CD4-positive, alpha-beta memory T cell (primary cell): ENCODE measurements at regions not wholly inside any gene's neighbourhood (a gene's known extent, or its start where the extent isn't known, plus 50 kb on each side); places are given as distances from the start of the nearest gene placed in this dataset.
A peak's percentile ranks its signal among the peaks of the same experiment; 100 is the strongest.

ENCODE experiments used
- CTCF ChIA-PET: fragments of 350-600 bp; sonication (Branson Sonifier 250); formaldehyde crosslinking; loops from one replicate; lab custom pipeline; 2021; ENCODE audit warnings: inconsistent platforms; ENCODE audit not compliant: partially characterized antibody; lab: Charles Lee
- POLR2A ChIA-PET: fragments of 350-600 bp; sonication (Branson Sonifier 250); formaldehyde crosslinking; loops from one replicate; lab custom pipeline; 2021; ENCODE audit not compliant: partially characterized antibody; lab: Charles Lee
- DNase-seq, 5 donors: peaks; one replicate each; pipeline versions ENCODE4 v3.0.0 to v3.0.0-alpha.2; 2020 to 2022; ENCODE audit warnings: mixed read lengths in 1 of 5
- H3K27ac ChIP-seq: one replicate; pipeline ENCODE4 v1.7.0; 2013; ENCODE audit warnings: low read depth, low read length
- H3K27me3 ChIP-seq: 2 replicates; pipeline ENCODE4 v1.7.0; 2013; ENCODE audit warnings: mild to moderate bottlenecking, low read length, moderate library complexity; ENCODE audit not compliant: insufficient read depth
- H3K36me3 ChIP-seq: 2 replicates; pipeline ENCODE4 v1.7.0; 2013; ENCODE audit warnings: mild to moderate bottlenecking, low read length, moderate library complexity; ENCODE audit not compliant: insufficient read depth
- H3K4me1 ChIP-seq: 2 replicates; pipeline ENCODE4 v1.7.0; 2013; ENCODE audit warnings: mild to moderate bottlenecking, low read length, moderate library complexity; ENCODE audit not compliant: insufficient read depth
- H3K4me3 ChIP-seq, 2 donors: one replicate each; pipeline ENCODE4 v1.7.0; 2013; ENCODE audit warnings: low read length in 2 of 2, mild to moderate bottlenecking in 1 of 2
- H3K9me3 ChIP-seq, 2 donors: one replicate each; pipeline ENCODE4 v1.7.0; 2013; ENCODE audit warnings: low read length in 2 of 2, control low read depth in 1 of 2; ENCODE audit not compliant: control insufficient read depth in 1 of 2
- H3K27ac Mint-ChIP-seq, 7 donors: one replicate each; pipeline ENCODE4 v1.8.0; 2020 to 2021; ENCODE audit warnings: mixed read lengths in 7 of 7, mild to moderate bottlenecking in 6 of 7, inconsistent platforms in 3 of 7, moderate library complexity in 3 of 7
- H3K27me3 Mint-ChIP-seq, 2 donors: one replicate each; pipeline ENCODE4 v1.8.0; 2020 to 2021; ENCODE audit warnings: mixed read lengths in 2 of 2
- H3K36me3 Mint-ChIP-seq, 2 donors: one replicate each; pipeline ENCODE4 v1.8.0; 2020 to 2021; ENCODE audit warnings: mixed read lengths in 2 of 2, inconsistent platforms in 1 of 2, mild to moderate bottlenecking in 1 of 2
- H3K4me1 Mint-ChIP-seq, 4 donors: one replicate each; pipeline ENCODE4 v1.8.0; 2020 to 2021; ENCODE audit warnings: mixed read lengths in 4 of 4, mild to moderate bottlenecking in 1 of 4
- H3K4me3 Mint-ChIP-seq, 8 donors: one replicate each; pipeline ENCODE4 v1.8.0; 2020 to 2021; ENCODE audit warnings: mixed read lengths in 8 of 8, mild to moderate bottlenecking in 7 of 8, moderate library complexity in 6 of 8, inconsistent platforms in 3 of 8
- H3K9me3 Mint-ChIP-seq, 8 donors: one replicate each; pipeline ENCODE4 v1.8.0; 2020 to 2021; ENCODE audit warnings: mixed read lengths in 8 of 8, mild to moderate bottlenecking in 5 of 8, inconsistent platforms in 3 of 8, moderate library complexity in 1 of 8
- intact Hi-C: fragments of 100-400 bp; cut with micrococcal nuclease; formaldehyde crosslinking; loops from one replicate; pipeline ENCODE4 v1.15.1; 2023

DNA sequence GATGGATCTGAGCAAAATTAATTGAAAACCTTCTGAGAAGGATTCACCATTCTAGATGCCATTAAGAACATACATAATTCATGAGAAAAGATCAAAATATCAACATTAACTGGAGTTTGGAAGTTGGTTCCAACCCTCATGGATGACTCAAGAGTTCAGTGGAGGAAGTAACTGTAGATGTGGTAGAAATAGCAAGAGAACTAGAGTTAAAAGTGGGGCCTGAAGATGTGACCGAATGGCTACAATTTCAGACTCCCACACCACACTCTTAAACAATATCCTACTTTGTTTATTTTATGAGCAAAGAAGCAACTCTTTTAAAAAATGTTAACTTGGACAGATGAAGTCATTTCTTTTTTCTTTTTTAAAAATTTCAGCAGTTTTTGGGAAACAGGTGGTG, 354.3 kb downstream of the KLF12 start:
- H3K27ac Mint-ChIP-seq = peak overlapping the region in 2 of 7 donors; percentile 72 to 75

GRCh38 chr13:73778242-73778864, 355.9 kb downstream of the KLF12 start:
- POLR2A ChIA-PET = interaction anchor here (1.9 kb wide), 1 partner anchor 12 kb away, joined by 16 read pairs; no protein-coding TSS in a partner anchor
- Histone ChIP-seq H3K4me3 (no peak overlapping the region), H3K36me3 (no peaks in the 10 kb centered on the region), H3K27me3 (no peaks in the 10 kb centered on the region), H3K4me1 (peaks cover 7% of the 10 kb centered on the region), H3K27ac (no peak overlapping the region), H3K9me3 (no peaks in the 10 kb centered on the region)
- DNase-seq = no peak
- intact Hi-C loops = no loop called here
- Mint-ChIP-seq H3K27me3 (no peaks in the 10 kb centered on the region), H3K27ac (peak overlapping the region in 2 of 7 donors; percentile 29 to 68), H3K4me3 (no peak overlapping the region), H3K36me3 (peaks cover 51 to 57% of the 10 kb centered on the region in 2 donors), H3K4me1 (peaks cover 34 to 44% (median 41%) of the 10 kb centered on the region in 4 donors), H3K9me3 (peaks cover 0 to 9% (median 0%) of the 10 kb centered on the region in 8 donors)
- CTCF ChIA-PET = interaction anchor here (0.7 to 3.1 kb wide), 5 partner anchors 9 to 31 kb away, joined by 3 to 18 read pairs (median 3); no protein-coding TSS in a partner anchor

More for the DNA sequence above, 354.3 kb downstream of the KLF12 start:
- no peak for DNase-seq
- intact Hi-C loops = no loop called here
- Mint-ChIP-seq H3K27me3 (no peaks in the 10 kb centered on the region), H3K4me1 (peaks cover 38 to 48% (median 44%) of the 10 kb centered on the region in 4 donors), H3K4me3 (no peak overlapping the region), H3K9me3 (peaks cover 0 to 4% (median 0%) of the 10 kb centered on the region in 8 donors), H3K36me3 (peaks cover 50 to 51% of the 10 kb centered on the region in 2 donors)
- no peak overlapping the region for H3K4me3 ChIP-seq
- CTCF ChIA-PET = interaction anchor here (1.2 to 3.1 kb wide), 2 partner anchors 13 to 16 kb away, joined by 4 to 18 read pairs; no protein-coding TSS in a partner anchor
- H3K9me3 ChIP-seq = no peaks in the 10 kb centered on the region
- H3K36me3 ChIP-seq = no peaks in the 10 kb centered on the region
- no peaks in the 10 kb centered on the region for H3K27me3 ChIP-seq
- POLR2A ChIA-PET = no interaction called here
- peaks cover 7% of the 10 kb centered on the region for H3K4me1 ChIP-seq
- no peak overlapping the region for H3K27ac ChIP-seq

GRCh38 chr13:73777134-73777533, 357.1 kb downstream of the KLF12 start:
- POLR2A ChIA-PET = no interaction called here
- H3K4me1 Mint-ChIP-seq = peaks cover 36 to 49% (median 43%) of the 10 kb centered on the region in 4 donors
- peaks cover 7% of the 10 kb centered on the region for H3K4me1 ChIP-seq
- intact Hi-C loops = no loop called here
- H3K27ac ChIP-seq = no peak overlapping the region
- H3K36me3 ChIP-seq = no peaks in the 10 kb centered on the region
- no peaks in the 10 kb centered on the region for H3K27me3 Mint-ChIP-seq
- no peak for DNase-seq
- H3K27ac Mint-ChIP-seq = peak overlapping the region in 4 of 7 donors; percentile 1 to 57 (median 52)
- H3K36me3 Mint-ChIP-seq = peaks cover 55 to 59% of the 10 kb centered on the region in 2 donors
- CTCF ChIA-PET = no interaction called here
- H3K4me3 ChIP-seq = no peak overlapping the region
- peak overlapping the region in 2 of 8 donors; percentile 19 to 31 for H3K4me3 Mint-ChIP-seq
- peaks cover 0 to 10% (median 0%) of the 10 kb centered on the region in 8 donors for H3K9me3 Mint-ChIP-seq
- no peaks in the 10 kb centered on the region for H3K9me3 ChIP-seq
- no peaks in the 10 kb centered on the region for H3K27me3 ChIP-seq

GRCh38 chr13:73776151-73776785, 357.9 kb downstream of the KLF12 start:
- H3K27ac ChIP-seq = no peak overlapping the region
- intact Hi-C loops = no loop called here
- Mint-ChIP-seq H3K9me3 (peaks cover 0 to 10% (median 0%) of the 10 kb centered on the region in 8 donors), H3K4me3 (no peak overlapping the region), H3K36me3 (peaks cover 61 to 63% of the 10 kb centered on the region in 2 donors), H3K4me1 (peaks cover 35 to 50% (median 42%) of the 10 kb centered on the region in 4 donors), H3K27me3 (no peaks in the 10 kb centered on the region), H3K27ac (peak overlapping the region in 3 of 7 donors; percentile 6 to 24 (median 6))
- H3K9me3 ChIP-seq = no peaks in the 10 kb centered on the region
- no peaks in the 10 kb centered on the region for H3K27me3 ChIP-seq
- peaks cover 7% of the 10 kb centered on the region for H3K4me1 ChIP-seq
- H3K36me3 ChIP-seq = no peaks in the 10 kb centered on the region
- no peak for DNase-seq
- ChIA-PET POLR2A (interaction anchor here (1.8 kb wide), 1 partner anchor 10 kb away, joined by 11 read pairs; no protein-coding TSS in a partner anchor), CTCF (interaction anchor here (0.7 to 1.2 kb wide), 3 partner anchors 9 to 72 kb away, joined by 3 read pairs; no protein-coding TSS in a partner anchor)
- H3K4me3 ChIP-seq = no peak overlapping the region

GRCh38 chr13:73773168-73773549, 361.0 kb downstream of the KLF12 start:
- intact Hi-C loops = no loop called here
- CTCF ChIA-PET = no interaction called here
- no peak overlapping the region for H3K27ac ChIP-seq
- peaks cover 0 to 10% (median 0%) of the 10 kb centered on the region in 8 donors for H3K9me3 Mint-ChIP-seq
- peaks cover 23% of the 10 kb centered on the region for H3K4me1 ChIP-seq
- H3K36me3 ChIP-seq = no peaks in the 10 kb centered on the region
- peaks cover 45 to 59% (median 55%) of the 10 kb centered on the region in 4 donors for H3K4me1 Mint-ChIP-seq
- peak overlapping the region; percentile 38 to 86 (median 80) for H3K27ac Mint-ChIP-seq
- DNase-seq = no peak
- POLR2A ChIA-PET = no interaction called here
- no peaks in the 10 kb centered on the region for H3K9me3 ChIP-seq
- H3K27me3 Mint-ChIP-seq = no peaks in the 10 kb centered on the region
- H3K4me3 Mint-ChIP-seq = no peak overlapping the region
- no peak overlapping the region for H3K4me3 ChIP-seq
- H3K27me3 ChIP-seq = no peaks in the 10 kb centered on the region
- H3K36me3 Mint-ChIP-seq = peaks cover 47 to 57% of the 10 kb centered on the region in 2 donors

GRCh38 chr13:73772449-73773167, 361.6 kb downstream of the KLF12 start:
- H3K9me3 Mint-ChIP-seq = peaks cover 0 to 10% (median 0%) of the 10 kb centered on the region in 8 donors
- DNase-seq = no peak
- intact Hi-C loops = no loop called here
- ChIA-PET CTCF (interaction anchor here (1.1 to 2.1 kb wide), 2 partner anchors 12 to 17 kb away, joined by 3 to 9 read pairs; no protein-coding TSS in a partner anchor), POLR2A (no interaction called here)
- H3K4me3 Mint-ChIP-seq = peak overlapping the region in 1 of 8 donors; percentile 48
- no peaks in the 10 kb centered on the region for H3K27me3 Mint-ChIP-seq
- H3K36me3 Mint-ChIP-seq = peaks cover 46 to 56% of the 10 kb centered on the region in 2 donors
- Histone ChIP-seq H3K27ac (no peak overlapping the region), H3K4me3 (no peak overlapping the region), H3K27me3 (no peaks in the 10 kb centered on the region), H3K36me3 (no peaks in the 10 kb centered on the region), H3K9me3 (no peaks in the 10 kb centered on the region), H3K4me1 (peaks cover 28% of the 10 kb centered on the region)
- H3K4me1 Mint-ChIP-seq = peaks cover 51 to 65% (median 61%) of the 10 kb centered on the region in 4 donors
- H3K27ac Mint-ChIP-seq = peak overlapping the region; percentile 71 to 86 (median 80)
